Cerebellar nuclear complex (tissue), 1 donor: ENCODE measurements at regions not wholly inside any gene's neighbourhood (a gene's known extent, or its start where the extent isn't known, plus 50 kb on each side); places are given as distances from the start of the nearest gene placed in this dataset.
A peak's percentile ranks its signal among the peaks of the same experiment; 100 is the strongest.
"Not testable (repeated sequence)": the region's sequence is repeated elsewhere in the genome, so short reads cannot be mapped to it uniquely, and the experiment has no call there.

Experiments
- DNase-seq, 2 experiments: peaks; one replicate each; lab custom pipeline; 2025; lab: John Stamatoyannopoulos, UW

- DNase-seq = no peak
These were observed 118.2 kb upstream of the C7orf33 start for GRCh38 chr7:148472406-148472805.

GRCh38 chr7:148473703-148474480 is 116.7 kb upstream of the C7orf33 start:
- no peak for DNase-seq

GRCh38 chr7:148474481-148475025 is 116.0 kb upstream of the C7orf33 start:
- DNase-seq = no peak

GRCh38 chr7:148478551-148478950 is 112.0 kb upstream of the C7orf33 start:
- DNase-seq = no peak

- DNase-seq = no peak
These were observed 110.0 kb upstream of the C7orf33 start for GRCh38 chr7:148480479-148481146.

- no peak for DNase-seq
These were observed 109.4 kb upstream of the C7orf33 start for GRCh38 chr7:148481147-148481526.

GRCh38 chr7:148481971-148482626 is 108.5 kb upstream of the C7orf33 start:
- no peak for DNase-seq

GRCh38 chr7:148483515-148484308 is 106.9 kb upstream of the C7orf33 start:
- no peak for DNase-seq

GRCh38 chr7:148484486-148484885 is 106.1 kb upstream of the C7orf33 start:
- DNase-seq = no peak

- DNase-seq = no peak
These were observed 104.9 kb upstream of the C7orf33 start for GRCh38 chr7:148485618-148486017.

GRCh38 chr7:148486937-148487336 is 103.6 kb upstream of the C7orf33 start:
- no peak for DNase-seq

- DNase-seq = no peak
These were observed 102.7 kb upstream of the C7orf33 start for GRCh38 chr7:148487912-148488311.

GRCh38 chr7:148489678-148490077 is 100.9 kb upstream of the C7orf33 start:
- no peak for DNase-seq

- DNase-seq = no peak
These were observed 98.3 kb upstream of the C7orf33 start for GRCh38 chr7:148492157-148492860.

GRCh38 chr7:148495605-148496004 is 95.0 kb upstream of the C7orf33 start:
- DNase-seq = no peak

- DNase-seq = no peak
These were observed 89.6 kb upstream of the C7orf33 start for GRCh38 chr7:148500978-148501377.

GRCh38 chr7:148503900-148504487 is 86.6 kb upstream of the C7orf33 start:
- peak in 1 of 2 experiments; percentile 4 for DNase-seq

GRCh38 chr7:148505645-148506375 is 84.8 kb upstream of the C7orf33 start:
- DNase-seq = no peak

- not testable (repeated sequence) for DNase-seq
These were observed 83.4 kb upstream of the C7orf33 start for GRCh38 chr7:148507064-148507573.

- DNase-seq = no peak
These were observed 82.8 kb upstream of the C7orf33 start for GRCh38 chr7:148507787-148508186.
